Breast epithelium (tissue), 4 donors: ENCODE measurements at regions not wholly inside any gene's neighbourhood (a gene's known extent, or its start where the extent isn't known, plus 50 kb on each side); places are given as distances from the start of the nearest gene placed in this dataset.
A peak's percentile ranks its signal among the peaks of the same experiment; 100 is the strongest.
"Not testable (repeated sequence)": the region's sequence is repeated elsewhere in the genome, so short reads cannot be mapped to it uniquely, and the experiment has no call there.

Experiments
- DNase-seq, 2 donors: peaks; one replicate each; pipeline ENCODE4 v3.0.0-alpha.2; 2019; ENCODE audit warnings: low spot score in 2 of 2
- H3K27ac ChIP-seq, 2 donors: fragments of 200-600 bp; sonication (generic) in 1 of 2; one replicate each; pipeline ENCODE4 v1.5.1; 2016 to 2019; ENCODE audit warnings: mild to moderate bottlenecking in 1 of 2
- H3K27me3 ChIP-seq, 2 donors: fragments of 200-600 bp; sonication (generic) in 1 of 2; one replicate each; pipeline versions ENCODE4 v1.5.1 to v1.6.0; 2017 to 2019; ENCODE audit warnings: control low read depth in 1 of 2, mild to moderate bottlenecking in 1 of 2
- H3K36me3 ChIP-seq: fragments of 200-600 bp; one replicate; pipeline ENCODE4 v1.5.1; 2019
- H3K4me1 ChIP-seq, 2 donors: fragments of 200-600 bp; sonication (generic); one replicate each; pipeline ENCODE4 v1.5.1; 2016 to 2019; ENCODE audit warnings: control low read depth in 1 of 2
- H3K4me3 ChIP-seq, 3 donors: fragments of 200-600 bp; sonication (generic); 1 replicate in 2 of 3; 2 replicates in 1 of 3; pipeline ENCODE4 v1.5.1; 2016 to 2019; ENCODE audit warnings: mild to moderate bottlenecking in 3 of 3, moderate library complexity in 2 of 3
- H3K9me3 ChIP-seq, 2 donors: fragments of 200-600 bp; sonication (generic) in 1 of 2; one replicate each; pipeline ENCODE4 v1.5.1; 2016 to 2019; ENCODE audit warnings: control low read depth in 1 of 2
- CTCF ChIP-seq, 3 donors: fragments of 450-650 bp; IDR thresholded peaks; one replicate each; pipeline ENCODE4 v1.5.1; 2016 to 2017; ENCODE audit warnings: antibody characterized with exemption in 3 of 3, mild to moderate bottlenecking in 3 of 3, moderate library complexity in 3 of 3
- POLR2A ChIP-seq: fragments of 450-650 bp; IDR thresholded peaks from one replicate; pipeline ENCODE4 v1.6.1; 2016; ENCODE audit warnings: antibody characterized with exemption, mild to moderate bottlenecking, moderate library complexity
- POLR2AphosphoS5 ChIP-seq, 3 donors: sonication (generic); formaldehyde crosslinking; IDR thresholded peaks; one replicate each; pipeline ENCODE4 v1.6.1; 2017; ENCODE audit warnings: antibody characterized with exemption in 3 of 3
- intact Hi-C: fragments of 100-400 bp; cut with DNase I; formaldehyde crosslinking; loops from one replicate; pipeline ENCODE4 v1.15.1; 2023; ENCODE audit warnings: low total_unique reads

- H3K27me3 ChIP-seq, result no peaks in the 10 kb centered on the region
- H3K27ac ChIP-seq, result no peak overlapping the region
- H3K9me3 ChIP-seq, result no peaks in the 10 kb centered on the region
- no peaks in the 10 kb centered on the region for H3K4me1 ChIP-seq
- no peak for DNase-seq
- H3K36me3 ChIP-seq, result no peaks in the 10 kb centered on the region
- TF ChIP-seq POLR2A, result no peak
- no peak for TF ChIP-seq POLR2AphosphoS5 (IDR thresholded peaks at IDR 0.05)
- TF ChIP-seq CTCF (IDR thresholded peaks at IDR 0.05), result no peak
- no peak overlapping the region for H3K4me3 ChIP-seq
- intact Hi-C loops, result no loop called here
Measured at GRCh38 chr13:80496721-80497397, 155.9 kb upstream of the SPRY2 start.

DNA sequence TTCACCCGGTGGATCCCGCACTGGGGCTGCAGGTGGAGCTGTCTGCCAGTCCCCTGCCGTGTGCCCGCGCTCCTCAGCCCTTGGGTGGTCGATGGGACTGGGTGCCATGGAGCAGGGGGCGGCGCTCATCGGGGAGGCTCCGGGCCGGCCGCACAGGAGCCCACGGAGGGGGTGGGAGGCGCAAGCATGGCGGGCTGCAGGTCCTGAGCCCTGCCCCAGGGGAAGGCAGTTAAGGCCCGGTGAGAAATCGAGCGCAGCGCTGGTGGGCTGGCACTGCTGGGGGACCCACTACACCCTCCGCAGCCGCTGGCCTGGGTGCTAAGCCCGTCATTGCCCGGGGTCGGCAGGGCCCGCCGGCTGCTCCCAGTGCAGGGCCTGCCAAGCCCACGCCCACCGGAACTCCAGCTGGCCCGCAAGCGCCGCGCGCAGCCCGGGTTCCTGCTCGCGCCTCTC lies 149.6 kb upstream of the SPRY2 start:
- H3K36me3 ChIP-seq, H3K27ac ChIP-seq, H3K4me3 ChIP-seq, intact Hi-C loops, DNase-seq, H3K4me1 ChIP-seq, H3K27me3 ChIP-seq, H3K9me3 ChIP-seq: not testable (repeated sequence)

GRCh38 chr13:80486402-80486801 lies 145.5 kb upstream of the SPRY2 start:
- Histone ChIP-seq H3K36me3 (no peaks in the 10 kb centered on the region), H3K27ac (peak overlapping the region in 1 of 2 donors; percentile 68), H3K4me3 (no peak overlapping the region), H3K4me1 (no peaks in the 10 kb centered on the region), H3K9me3 (no peaks in the 10 kb centered on the region), H3K27me3 (no peaks in the 10 kb centered on the region)
- DNase-seq, result no peak
- peak in 2 of 3 donors; percentile 50 to 58 for TF ChIP-seq POLR2AphosphoS5 (IDR thresholded peaks at IDR 0.05)
- no peak for TF ChIP-seq POLR2A
- no peak for TF ChIP-seq CTCF (IDR thresholded peaks at IDR 0.05)
- intact Hi-C loops, result no loop called here

- no peak for DNase-seq
- H3K4me3 ChIP-seq, result no peak overlapping the region
- intact Hi-C loops, result no loop called here
- H3K27ac ChIP-seq, result no peak overlapping the region
- no peak for TF ChIP-seq POLR2AphosphoS5 (IDR thresholded peaks at IDR 0.05)
- TF ChIP-seq CTCF (IDR thresholded peaks at IDR 0.05), result no peak
- TF ChIP-seq POLR2A, result no peak
- no peaks in the 10 kb centered on the region for H3K9me3 ChIP-seq
- no peaks in the 10 kb centered on the region for H3K4me1 ChIP-seq
- H3K36me3 ChIP-seq, result no peaks in the 10 kb centered on the region
- no peaks in the 10 kb centered on the region for H3K27me3 ChIP-seq
Measured at GRCh38 chr13:80483157-80483556, 142.2 kb upstream of the SPRY2 start.

- TF ChIP-seq POLR2AphosphoS5 (IDR thresholded peaks at IDR 0.05), result no peak
- Histone ChIP-seq H3K27ac (no peak overlapping the region), H3K4me1 (no peaks in the 10 kb centered on the region), H3K9me3 (no peaks in the 10 kb centered on the region), H3K4me3 (no peak overlapping the region), H3K36me3 (no peaks in the 10 kb centered on the region), H3K27me3 (no peaks in the 10 kb centered on the region)
- DNase-seq, result no peak
- intact Hi-C loops, result no loop called here
Measured at GRCh38 chr13:80481588-80481987, 140.7 kb upstream of the SPRY2 start.

GRCh38 chr13:80477661-80478443 lies 136.9 kb upstream of the SPRY2 start:
- Histone ChIP-seq H3K4me1 (no peaks in the 10 kb centered on the region), H3K4me3 (no peak overlapping the region), H3K27ac (no peak overlapping the region), H3K36me3 (no peaks in the 10 kb centered on the region), H3K9me3 (no peaks in the 10 kb centered on the region), H3K27me3 (no peaks in the 10 kb centered on the region)
- DNase-seq, result no peak
- intact Hi-C loops, result no loop called here
- no peak for TF ChIP-seq POLR2AphosphoS5 (IDR thresholded peaks at IDR 0.05)
- no peak for TF ChIP-seq CTCF (IDR thresholded peaks at IDR 0.05)
- TF ChIP-seq POLR2A, result no peak
